K562 (cell line): ENCODE measurements at regions not wholly inside any gene's neighbourhood (a gene's known extent, or its start where the extent isn't known, plus 50 kb on each side); places are given as distances from the start of the nearest gene placed in this dataset.

Experiments used
- ATAC-seq: fragments of 200-7000 bp; cut with Tn5 transposase; 3 replicates; pipeline ENCODE4 v1.9.1; 2020; ENCODE audit warnings: moderate library complexity
- BruUV-seq: library from RNA; stranded (reverse); fragments of 400-500 nt; replicated peaks from 2 replicates; lab custom pipeline; 2021; lab: Mats Ljungman, UMichigan
- CTCF ChIA-PET: fragments of 300-600 bp; formaldehyde crosslinking; extraction: SDS; loops from one replicate; lab custom pipeline; 2021; ENCODE audit warnings: low intra/inter-chr PET ratio; lab: Yijun Ruan, JAX
- POLR2A ChIA-PET: fragments of 300-600, 350-650 bp; sonication (Branson Sonifier 250); formaldehyde crosslinking; extraction: SDS; loops from one replicate; lab custom pipeline; 2021; ENCODE audit warnings: antibody characterized with exemption, inconsistent platforms; lab: Yijun Ruan, JAX
- DNase-seq, 4 experiments: peaks; one replicate each; pipeline versions ENCODE4 v3.0.0 to v3.0.0-alpha.2; 2011 to 2018; ENCODE audit warnings: low spot score in 3 of 4, mixed read lengths in 3 of 4; ENCODE audit errors: extremely low read depth in 1 of 4
- FAIRE-seq: peaks from 2 replicates; lab custom pipeline; 2011; peaks lifted over from hg19 to GRCh38; lab: Jason Lieb, UNC
- H2AFZ ChIP-seq: 2 replicates; pipeline ENCODE4 v1.6.0; 2011; ENCODE audit warnings: low read depth, low read length, control low read depth, inconsistent platforms
- H3K27ac ChIP-seq: fragments of 200-600 bp; 3 replicates; pipeline ENCODE4 v1.8.0; 2011; ENCODE audit warnings: low read depth, mild to moderate bottlenecking, control low read depth, inconsistent platforms, low read length, moderate library complexity, mixed read lengths; ENCODE audit errors: extremely low read depth
- H3K27me3 ChIP-seq, 2 experiments: fragments of 300-600 bp in 1 of 2; 2 replicates in 1 of 2; 3 replicates in 1 of 2; pipeline versions ENCODE4 v1.6.0 to v1.8.0; 2011; ENCODE audit warnings: inconsistent platforms in 2 of 2, low read length in 2 of 2, mild to moderate bottlenecking in 1 of 2, mixed read lengths in 1 of 2, moderate library complexity in 1 of 2; ENCODE audit not compliant: control insufficient read depth in 2 of 2, insufficient read depth in 2 of 2
- H3K36me3 ChIP-seq: fragments of 300-600 bp; 3 replicates; pipeline ENCODE4 v1.8.0; 2011; ENCODE audit warnings: mild to moderate bottlenecking, low read length, inconsistent platforms; ENCODE audit not compliant: control insufficient read depth, insufficient read depth
- H3K4me1 ChIP-seq, 2 experiments: fragments of 200-600 bp in 1 of 2; replicated peaks in 1 of 2; 2 replicates in 1 of 2; 3 replicates in 1 of 2; pipeline versions ENCODE4 v1.5.1 to v1.8.0; 2011; ENCODE audit warnings: inconsistent platforms in 2 of 2, low read length in 2 of 2, mild to moderate bottlenecking in 1 of 2, mixed read lengths in 1 of 2, moderate library complexity in 1 of 2; ENCODE audit not compliant: control insufficient read depth in 2 of 2, insufficient read depth in 2 of 2
- H3K4me2 ChIP-seq: 2 replicates; pipeline ENCODE4 v1.6.1; 2011; ENCODE audit warnings: low read length, control low read depth, inconsistent platforms, mixed read lengths; ENCODE audit not compliant: insufficient read depth
- H3K4me3 ChIP-seq: fragments of 200-600 bp; sonication (generic), shearing (Covaris generic); 2 replicates; pipeline ENCODE4 v1.5.1; 2016; ENCODE audit warnings: control low read depth, inconsistent platforms
- H3K79me2 ChIP-seq: fragments of 200-600 bp; 3 replicates; pipeline ENCODE4 v1.8.0; 2011; ENCODE audit warnings: low read length, inconsistent platforms; ENCODE audit not compliant: control insufficient read depth, insufficient read depth
- H3K9ac ChIP-seq, 2 experiments: 2 replicates each; pipeline versions ENCODE4 v1.6.0 to v1.6.1; 2011; ENCODE audit warnings: low read depth in 2 of 2, low read length in 2 of 2, control low read depth in 1 of 2, inconsistent platforms in 1 of 2, mild to moderate bottlenecking in 1 of 2, mixed read lengths in 1 of 2; ENCODE audit not compliant: insufficient read depth in 1 of 2
- H3K9me1 ChIP-seq: one replicate; pipeline ENCODE4 v1.6.0; 2011; ENCODE audit warnings: inconsistent platforms, mild to moderate bottlenecking, low read length, moderate library complexity; ENCODE audit not compliant: control insufficient read depth, insufficient read depth
- H3K9me3 ChIP-seq: replicated peaks from 2 replicates; pipeline ENCODE4 v1.5.1; 2011; ENCODE audit warnings: low read depth, low read length, inconsistent platforms; ENCODE audit not compliant: control insufficient read depth, insufficient read depth
- H4K20me1 ChIP-seq: replicated peaks from 2 replicates; pipeline ENCODE4 v1.6.1; 2011; ENCODE audit warnings: low read length, inconsistent platforms, mixed read lengths; ENCODE audit not compliant: control insufficient read depth, insufficient read depth
- CHAMP1 ChIP-seq: fragments of 450-650 bp; IDR thresholded peaks from 2 replicates; pipeline ENCODE4 v1.6.1; 2016; ENCODE audit warnings: mild to moderate bottlenecking
- ESRRA ChIP-seq: fragments of 450-650 bp; IDR thresholded peaks from 2 replicates; pipeline ENCODE4 v1.6.1; 2014; ENCODE audit warnings: low read depth, mild to moderate bottlenecking, moderate library complexity, borderline replicate concordance
- FIP1L1 ChIP-seq: fragments of 200-400 bp; formaldehyde crosslinking; IDR thresholded peaks from 2 replicates; pipeline ENCODE4 v1.6.1; 2018; ENCODE audit warnings: mild to moderate bottlenecking, low read depth, low read length; ENCODE audit not compliant: poor library complexity, severe bottlenecking
- FUS ChIP-seq: fragments of 200-400 bp; formaldehyde crosslinking; optimal IDR thresholded peaks from 2 replicates; pipeline ENCODE3; 2017; ENCODE audit warnings: low read depth, low read length
- HDAC3 ChIP-seq: fragments of 450-650 bp; IDR thresholded peaks from 2 replicates; pipeline ENCODE4 v1.6.1; 2018; ENCODE audit warnings: borderline replicate concordance, mild to moderate bottlenecking, moderate library complexity; ENCODE audit not compliant: partially characterized antibody
- HEY1 ChIP-seq: fragments of 250-450 bp; sonication (Bioruptor Pico); IDR thresholded peaks from 2 replicates; pipeline ENCODE4 v1.5.0; 2020; ENCODE audit warnings: mild to moderate bottlenecking, moderate library complexity, borderline replicate concordance
- KDM2B ChIP-seq: fragments of 250-450 bp; sonication (Bioruptor Pico); IDR thresholded peaks from 2 replicates; pipeline ENCODE4 v1.8.0; 2021; ENCODE audit warnings: mild to moderate bottlenecking, moderate library complexity
- PCBP1 ChIP-seq: fragments of 200-400 bp; formaldehyde crosslinking; IDR thresholded peaks from 2 replicates; pipeline ENCODE4 v1.6.1; 2018; ENCODE audit warnings: mild to moderate bottlenecking, low read depth, low read length; ENCODE audit not compliant: poor library complexity, severe bottlenecking
- PHB2 ChIP-seq: fragments of 450-650 bp; IDR thresholded peaks from 2 replicates; pipeline ENCODE4 v1.6.1; 2017; ENCODE audit warnings: low read depth
- STAG1 ChIP-seq: sonication (generic); formaldehyde crosslinking; IDR thresholded peaks from 2 replicates; pipeline ENCODE4 v1.5.0; 2020; ENCODE audit warnings: missing genetic modification reagents, borderline replicate concordance
- TEAD2 ChIP-seq: fragments of 450-650 bp; IDR thresholded peaks from 2 replicates; pipeline ENCODE4 v1.6.1; 2016; ENCODE audit warnings: missing genetic modification characterization, control low read depth, missing compliant biosample characterization
- ZNF277 ChIP-seq: fragments of 250-450 bp; sonication (Bioruptor Pico); IDR thresholded peaks from 2 replicates; pipeline ENCODE4 v1.8.0; 2022; ENCODE audit warnings: inconsistent platforms, mild to moderate bottlenecking, moderate library complexity, borderline replicate concordance
- ZNF395 ChIP-seq: fragments of 200-800 bp; sonication (Bioruptor generic); IDR thresholded peaks from 2 replicates; pipeline ENCODE4 v1.6.1; 2017; ENCODE audit warnings: missing genetic modification characterization, missing compliant biosample characterization
- ZNF584 ChIP-seq: fragments of 200-800 bp; sonication (Bioruptor generic); IDR thresholded peaks from 2 replicates; pipeline ENCODE4 v1.6.1; 2016; ENCODE audit warnings: low read depth, mild to moderate bottlenecking, missing genetic modification characterization, missing compliant biosample characterization
- WGBS: fragments of 100-300 bp; shearing (Covaris generic); methylation state at CpG from one replicate; pipeline ENCODE4 v1.1.6; 2016; ENCODE audit warnings: low coverage, mixed read lengths; ENCODE audit not compliant: insufficient coverage; ENCODE audit errors: missing lambda C conversion rate; 5-methylcytosine and 5-hydroxymethylcytosine counted together
- in situ Hi-C: fragments of 300-500 bp; cut with MboI; formaldehyde crosslinking; loops from 4 replicates; pipeline ENCODE4 v1.15.0; 2018; ENCODE audit warnings: inconsistent platforms, mixed read lengths
- intact Hi-C: fragments of 100-400 bp; cut with micrococcal nuclease; formaldehyde crosslinking; loops from 2 replicates; pipeline ENCODE4 v1.14.2; 2022

- Histone ChIP-seq H4K20me1 (no peaks in the 10 kb centered on the region), H3K36me3 (no peaks in the 10 kb centered on the region), H3K4me1 (no peaks in the 10 kb centered on the region), H3K9me3 (no peaks in the 10 kb centered on the region), H3K9me1 (no peaks in the 10 kb centered on the region), H3K9ac (no peak overlapping the region), H3K4me3 (no peak overlapping the region), H3K27me3 (no peaks in the 10 kb centered on the region), H2AFZ (no peak overlapping the region), H3K79me2 (no peaks in the 10 kb centered on the region), H3K27ac (no peak overlapping the region), H3K4me2 (no peak overlapping the region)
- WGBS, result 3% methylated on average over 5 of the region's 5 CpGs
- TF ChIP-seq ZNF395 (CRISPR knock-in tag), result no peak
- TF ChIP-seq FIP1L1, result no peak
- no peak for TF ChIP-seq TEAD2 (tag)
- TF ChIP-seq ZNF584, result no peak
- no peak for TF ChIP-seq FUS
- TF ChIP-seq HEY1, result no peak
- TF ChIP-seq KDM2B (CRISPR knock-in tag), result no peak
- no peak for TF ChIP-seq PCBP1
- TF ChIP-seq STAG1 (CRISPR knock-in tag), result no peak
- TF ChIP-seq PHB2, result no peak
- TF ChIP-seq CHAMP1, result no peak
- no peak for TF ChIP-seq ESRRA
- no peak for TF ChIP-seq HDAC3
- TF ChIP-seq ZNF277 (CRISPR knock-in tag), result no peak
- intact Hi-C loops (no loop called here), in situ Hi-C loops (no loop called here)
- FAIRE-seq (no peak), ATAC-seq (no peak), DNase-seq (no peak)
- no TSS peak for BruUV-seq
- ChIA-PET CTCF (interaction anchor here (0.6 kb wide), 1 partner anchor 19 kb away, joined by 3 read pairs; no protein-coding TSS in a partner anchor), POLR2A (no interaction called here)
These were observed 591.8 kb upstream of the CLINT1 start for GRCh38 chr5:158450751-158451171.
